ENCODE measurements at regions not wholly inside any gene's neighbourhood (a gene's known extent, or its start where the extent isn't known, plus 50 kb on each side); places are given as distances from the start of the nearest gene placed in this dataset.

DNA sequence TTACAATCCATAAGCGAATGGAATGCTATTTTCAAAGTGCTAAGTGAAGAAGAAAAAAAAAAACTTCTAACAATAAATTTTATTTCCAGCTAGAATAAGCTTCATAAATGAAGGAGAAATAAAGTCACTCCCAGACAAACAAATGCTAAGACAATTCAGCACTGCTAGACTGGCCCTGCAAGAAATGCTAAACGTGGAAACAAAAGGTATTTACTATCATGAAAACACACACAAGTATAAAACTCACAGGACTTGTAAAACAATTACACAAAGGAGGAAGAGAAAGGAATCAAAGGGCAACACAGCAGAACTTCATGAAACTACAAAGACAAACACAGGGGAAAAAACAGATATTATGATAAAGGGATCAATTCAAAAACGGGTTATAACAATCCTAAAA is 85.8 kb upstream of the NELL2 start:
- no peak for DNase-seq

DNA sequence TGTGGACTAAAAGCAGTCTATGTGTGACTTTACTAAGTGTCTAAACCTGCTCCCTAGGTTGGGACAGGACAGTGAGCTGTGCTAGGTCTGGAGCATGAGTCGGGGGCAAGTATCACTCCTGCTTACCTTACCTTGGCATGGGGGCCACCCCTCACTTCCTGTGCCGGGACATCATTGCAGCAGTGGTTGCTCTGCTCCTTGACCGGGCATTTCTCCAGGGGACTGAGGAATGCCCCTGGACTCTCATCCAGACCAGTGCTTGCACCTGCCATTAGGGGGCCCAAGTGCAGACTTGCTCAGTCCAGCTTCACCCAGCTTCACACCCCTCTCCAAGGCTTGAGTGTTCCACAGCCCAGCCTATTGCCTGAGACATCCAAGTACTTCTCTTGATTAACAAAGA is 84.7 kb upstream of the NELL2 start:
- DNase-seq = no peak

DNA sequence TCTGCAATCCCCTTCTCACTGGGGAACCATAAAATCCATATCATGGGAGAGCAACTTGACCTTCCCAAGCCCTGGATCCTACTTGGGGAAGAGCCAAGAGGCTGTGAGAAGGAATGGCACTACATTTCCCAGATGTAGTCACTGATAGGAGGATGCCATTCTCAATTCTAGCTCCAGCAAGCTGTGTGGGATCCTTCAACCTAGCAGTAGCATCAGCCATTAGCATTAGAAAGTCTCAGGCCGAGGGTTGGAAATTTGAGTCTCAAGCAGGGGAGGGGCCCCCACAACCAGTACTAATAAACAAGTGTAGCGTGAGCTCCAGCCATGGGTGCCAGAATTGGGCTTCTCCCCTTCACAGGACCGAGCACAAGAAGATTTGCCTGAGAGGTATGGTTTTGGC is 84.3 kb upstream of the NELL2 start:
- DNase-seq = no peak

DNA sequence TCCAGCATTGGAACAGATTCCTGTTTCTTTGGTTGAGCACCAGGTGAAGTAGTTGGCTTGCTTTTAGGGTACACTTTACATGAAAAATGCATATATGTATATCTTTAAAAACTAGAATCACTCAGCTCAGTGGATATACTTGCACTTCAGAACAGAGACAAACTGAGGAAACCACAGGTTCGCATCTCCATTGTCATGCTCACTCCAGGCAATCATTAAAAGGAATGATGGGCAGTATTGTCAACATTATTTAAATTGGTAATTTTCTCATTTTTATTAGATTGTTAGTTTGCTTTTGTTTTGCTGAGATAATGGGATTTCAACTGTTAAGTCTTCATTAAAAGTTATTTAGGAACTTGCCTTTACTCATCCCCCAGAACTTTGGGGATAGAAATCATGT is 71.0 kb upstream of the NELL2 start:
- DNase-seq = no peak

DNA sequence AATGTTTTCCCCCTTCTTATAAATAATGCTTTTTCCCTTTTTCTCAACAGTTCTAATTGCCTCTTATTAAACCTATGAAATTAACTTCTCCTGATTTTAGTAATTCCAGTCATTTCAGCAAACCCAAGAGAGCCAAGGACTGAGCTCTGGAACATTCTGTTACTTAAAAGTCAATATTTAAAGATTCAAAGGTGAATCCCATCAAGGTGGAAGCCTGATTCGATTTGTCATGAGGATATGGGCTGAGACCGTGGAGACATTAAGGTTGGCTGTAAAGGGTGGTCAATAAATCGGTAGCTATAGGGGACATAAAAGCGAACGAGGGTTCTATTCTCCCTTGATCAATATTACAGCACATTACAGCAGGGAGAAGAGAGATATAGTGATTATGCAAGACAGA is 66.6 kb upstream of the NELL2 start:
- no peak for DNase-seq

DNA sequence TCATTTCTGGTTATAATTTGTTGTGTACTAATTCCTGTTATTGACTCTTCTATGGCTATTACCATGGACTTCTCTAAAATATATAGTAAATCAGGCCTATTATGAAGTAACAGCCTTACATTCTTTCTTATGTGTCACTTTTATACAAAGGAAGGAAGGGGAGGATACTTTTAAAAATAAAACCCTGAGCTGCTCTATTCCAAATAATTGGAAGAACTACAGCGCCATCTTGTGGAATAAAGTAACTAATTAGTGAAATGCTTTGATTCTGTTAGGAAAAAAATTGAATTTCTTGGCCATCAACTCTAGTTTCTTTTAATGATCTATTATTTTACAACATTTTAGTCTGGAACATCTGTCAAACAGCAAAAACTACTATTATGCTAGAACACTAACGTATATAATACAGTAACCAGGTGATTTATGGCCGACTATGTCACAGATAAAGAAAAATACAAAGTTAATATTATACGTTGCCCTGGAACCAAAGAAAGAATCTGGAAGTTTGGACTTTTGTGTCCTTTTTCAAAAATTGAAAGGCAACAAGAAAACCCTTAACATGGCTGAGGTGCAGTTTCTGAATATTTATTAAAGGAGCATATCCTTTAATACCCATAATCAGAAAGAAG is 55.0 kb upstream of the NELL2 start:
- peak; percentile 73 for DNase-seq

DNA sequence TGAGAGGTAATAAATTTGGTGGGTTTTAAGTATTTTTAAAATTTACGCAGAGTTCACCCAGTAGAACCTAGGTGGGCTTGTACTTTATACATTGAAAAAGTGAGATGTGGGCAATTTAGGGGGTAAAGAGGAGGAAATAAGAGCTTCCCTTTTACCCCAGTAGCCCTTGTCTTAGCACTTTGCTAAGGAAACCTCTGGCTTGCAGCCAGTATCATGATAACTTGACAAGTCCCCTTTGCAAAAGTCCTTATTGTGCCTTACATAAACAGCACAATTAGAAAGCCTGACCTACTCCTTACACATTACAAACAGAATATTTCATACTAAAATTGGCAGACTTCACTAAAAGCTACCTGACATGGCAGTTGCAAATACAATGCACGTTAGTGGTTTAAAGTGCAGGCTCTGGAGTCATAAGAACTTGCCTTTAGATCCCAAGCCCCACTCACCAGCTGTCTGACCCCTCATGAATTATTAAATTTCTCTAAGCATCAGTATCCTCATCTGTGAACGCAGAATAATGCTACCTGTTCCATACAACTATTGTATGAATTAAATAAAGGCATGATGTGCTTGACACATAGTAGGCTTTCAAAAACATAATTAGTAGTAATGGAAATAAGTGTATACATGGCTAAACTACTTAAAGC is 53.2 kb upstream of the NELL2 start:
- no peak for DNase-seq

All from left kidney (tissue), 1 donor.